Mucosa of descending colon (tissue), 3 donors: ENCODE measurements at regions not wholly inside any gene's neighbourhood (a gene's known extent, or its start where the extent isn't known, plus 50 kb on each side); places are given as distances from the start of the nearest gene placed in this dataset.

ENCODE experiments used
- ATAC-seq: fragments of 200-7000 bp; cut with Tn5 transposase; one replicate; pipeline ENCODE4 v1.9.1; 2020; ENCODE audit warnings: mild to moderate bottlenecking, moderate library complexity
- DNase-seq, 3 donors: peaks; one replicate each; pipeline ENCODE4 v3.0.0-alpha.2; 2020
- H3K36me3 ChIP-seq: fragments of 200-600 bp; one replicate; pipeline ENCODE4 v1.8.0; 2021; ENCODE audit warnings: low read depth, mild to moderate bottlenecking
- H3K4me1 ChIP-seq: fragments of 200-600 bp; one replicate; pipeline ENCODE4 v1.8.0; 2021; ENCODE audit warnings: low read depth, mild to moderate bottlenecking
- H3K4me3 ChIP-seq: fragments of 200-600 bp; one replicate; pipeline ENCODE4 v1.8.0; 2021; ENCODE audit warnings: mild to moderate bottlenecking
- H3K9me3 ChIP-seq: fragments of 200-600 bp; one replicate; pipeline ENCODE4 v1.8.0; 2021; ENCODE audit warnings: mild to moderate bottlenecking
- intact Hi-C, 2 donors: fragments of 100-400 bp; cut with DNase I in 1 of 2; cut with micrococcal nuclease in 1 of 2; formaldehyde crosslinking; loops; one replicate each; pipeline versions ENCODE4 v1.11.0 to v1.11.1; 2022; cut with DNase I, micrococcal nuclease
- TF ChIP-seq, protein P1 (sequence below): fragments of 200-600 bp; IDR thresholded peaks from one replicate; pipeline ENCODE4 v1.8.0; 2022; ENCODE audit warnings: antibody characterized with exemption, mild to moderate bottlenecking
- donor health status: DM: no; HTN: no; CAD: no; lungs with moderate emphysema.
- donor health status: DM: no; HTN: no; CAD: no.
- donor health status: DM: no; HTN: yes; CAD: no.

DNA sequence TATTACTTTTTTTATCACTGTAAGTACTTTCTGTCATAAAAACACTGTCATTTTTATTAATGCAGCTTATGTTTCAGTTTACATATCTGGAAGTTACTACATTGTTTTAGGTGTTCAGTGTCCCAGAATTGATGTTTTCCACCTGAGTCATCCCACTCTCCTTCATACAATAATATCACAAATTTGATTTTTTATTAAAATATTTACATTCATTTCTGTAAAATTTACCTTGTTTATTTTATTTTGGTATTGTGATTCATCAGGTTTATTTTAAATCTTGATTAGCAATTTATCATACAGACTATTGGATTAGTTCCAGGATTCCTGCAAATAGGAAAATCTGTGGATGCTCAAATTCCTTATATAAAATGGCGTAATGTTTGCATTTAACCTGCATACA is 1662.9 kb downstream of the SUCLG1 start:
- ATAC-seq (no peak), DNase-seq (no peak)
- intact Hi-C loops, result no loop called here
- H3K9me3 ChIP-seq, result no peaks in the 10 kb centered on the region
- H3K36me3 ChIP-seq, result no peaks in the 10 kb centered on the region
- TF ChIP-seq, protein P1, sequence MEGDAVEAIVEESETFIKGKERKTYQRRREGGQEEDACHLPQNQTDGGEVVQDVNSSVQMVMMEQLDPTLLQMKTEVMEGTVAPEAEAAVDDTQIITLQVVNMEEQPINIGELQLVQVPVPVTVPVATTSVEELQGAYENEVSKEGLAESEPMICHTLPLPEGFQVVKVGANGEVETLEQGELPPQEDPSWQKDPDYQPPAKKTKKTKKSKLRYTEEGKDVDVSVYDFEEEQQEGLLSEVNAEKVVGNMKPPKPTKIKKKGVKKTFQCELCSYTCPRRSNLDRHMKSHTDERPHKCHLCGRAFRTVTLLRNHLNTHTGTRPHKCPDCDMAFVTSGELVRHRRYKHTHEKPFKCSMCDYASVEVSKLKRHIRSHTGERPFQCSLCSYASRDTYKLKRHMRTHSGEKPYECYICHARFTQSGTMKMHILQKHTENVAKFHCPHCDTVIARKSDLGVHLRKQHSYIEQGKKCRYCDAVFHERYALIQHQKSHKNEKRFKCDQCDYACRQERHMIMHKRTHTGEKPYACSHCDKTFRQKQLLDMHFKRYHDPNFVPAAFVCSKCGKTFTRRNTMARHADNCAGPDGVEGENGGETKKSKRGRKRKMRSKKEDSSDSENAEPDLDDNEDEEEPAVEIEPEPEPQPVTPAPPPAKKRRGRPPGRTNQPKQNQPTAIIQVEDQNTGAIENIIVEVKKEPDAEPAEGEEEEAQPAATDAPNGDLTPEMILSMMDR, result no peak
- no peaks in the 10 kb centered on the region for H3K4me1 ChIP-seq
- no peak overlapping the region for H3K4me3 ChIP-seq

DNA sequence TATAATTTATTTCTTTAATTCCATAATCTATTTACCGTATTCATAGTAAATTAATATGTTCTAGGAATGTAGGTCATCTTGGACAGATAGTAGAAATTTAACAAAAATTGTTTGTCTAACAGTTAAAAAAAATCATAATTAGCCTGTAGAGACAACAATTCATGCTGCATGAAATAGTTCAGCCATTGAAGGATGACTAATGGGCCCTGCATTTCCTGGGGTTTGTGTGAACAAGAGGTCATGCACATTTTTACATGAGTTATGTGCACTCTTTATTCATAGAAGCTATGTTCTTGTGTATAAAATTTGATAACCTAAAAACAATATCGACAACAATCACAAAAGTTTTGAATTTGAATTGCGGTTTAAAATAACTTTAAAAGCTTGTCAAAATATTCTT is 1663.6 kb downstream of the SUCLG1 start:
- Histone ChIP-seq H3K9me3 (no peaks in the 10 kb centered on the region), H3K4me3 (no peak overlapping the region), H3K36me3 (no peaks in the 10 kb centered on the region), H3K4me1 (no peaks in the 10 kb centered on the region)
- no peak for DNase-seq
- no peak for ATAC-seq
- intact Hi-C loops, result no loop called here
- TF ChIP-seq, protein P1, result no peak

DNA sequence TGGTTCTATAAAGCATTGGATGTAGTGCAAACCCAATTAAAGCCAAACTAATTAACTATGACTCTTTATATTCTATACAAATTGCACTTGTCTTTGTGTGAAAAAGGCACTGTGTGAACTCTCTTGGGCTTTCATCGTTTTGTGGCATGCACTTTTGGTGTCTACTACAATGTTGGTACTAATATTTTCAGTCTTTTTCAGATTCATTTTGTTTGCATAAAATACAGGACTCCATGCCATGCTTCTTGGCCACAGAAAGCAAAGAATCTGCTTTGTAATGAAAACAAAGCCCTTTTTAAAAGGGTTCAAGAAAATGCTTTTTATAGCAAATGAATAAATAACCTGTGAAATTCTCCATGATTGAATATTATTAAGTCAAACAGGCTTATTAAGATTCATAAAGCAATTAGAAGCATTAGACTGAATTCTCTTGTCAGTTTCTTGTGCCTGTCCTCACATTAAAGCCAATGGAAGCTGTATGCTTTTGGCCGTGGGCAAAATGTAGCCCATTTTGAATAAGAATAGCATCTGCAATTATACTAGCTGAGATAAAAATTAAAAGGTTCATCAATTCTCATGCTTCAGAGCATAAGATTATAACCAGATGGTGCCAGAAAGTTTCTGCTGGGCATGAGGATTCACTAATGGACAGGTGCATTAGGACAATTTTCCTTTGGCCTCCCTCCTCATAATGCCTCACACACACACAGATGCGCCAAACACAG is 1665.2 kb downstream of the SUCLG1 start:
- Histone ChIP-seq H3K9me3 (no peaks in the 10 kb centered on the region), H3K4me1 (no peaks in the 10 kb centered on the region), H3K4me3 (no peak overlapping the region), H3K36me3 (no peaks in the 10 kb centered on the region)
- no peak for ATAC-seq
- no peak for DNase-seq
- intact Hi-C loops, result no loop called here
- TF ChIP-seq, protein P1, result no peak

DNA sequence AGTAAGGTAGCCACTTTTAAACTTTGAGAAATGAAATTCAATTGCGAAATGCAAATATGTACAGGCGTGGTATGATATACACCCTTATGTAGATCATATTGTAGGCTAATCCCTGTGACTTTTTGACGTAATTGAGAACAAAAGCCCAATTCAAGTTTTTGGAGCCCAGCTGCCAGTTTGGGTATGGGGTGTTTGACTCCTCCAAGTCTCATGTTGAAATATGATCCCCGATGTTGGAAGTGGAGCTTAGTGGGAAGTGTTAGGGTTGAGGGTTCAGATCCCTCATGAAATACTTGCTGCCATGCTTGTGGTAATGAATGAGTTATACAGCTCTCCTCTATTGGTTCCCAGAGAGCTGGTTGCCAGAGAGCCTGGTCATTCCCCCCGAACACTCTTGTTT is 1666.8 kb downstream of the SUCLG1 start:
- no peak for DNase-seq
- ATAC-seq, result no peak
- H3K9me3 ChIP-seq, result no peaks in the 10 kb centered on the region
- no peak overlapping the region for H3K4me3 ChIP-seq
- TF ChIP-seq, protein P1, result no peak
- H3K4me1 ChIP-seq, result no peaks in the 10 kb centered on the region
- intact Hi-C loops, result no loop called here
- H3K36me3 ChIP-seq, result no peaks in the 10 kb centered on the region

DNA sequence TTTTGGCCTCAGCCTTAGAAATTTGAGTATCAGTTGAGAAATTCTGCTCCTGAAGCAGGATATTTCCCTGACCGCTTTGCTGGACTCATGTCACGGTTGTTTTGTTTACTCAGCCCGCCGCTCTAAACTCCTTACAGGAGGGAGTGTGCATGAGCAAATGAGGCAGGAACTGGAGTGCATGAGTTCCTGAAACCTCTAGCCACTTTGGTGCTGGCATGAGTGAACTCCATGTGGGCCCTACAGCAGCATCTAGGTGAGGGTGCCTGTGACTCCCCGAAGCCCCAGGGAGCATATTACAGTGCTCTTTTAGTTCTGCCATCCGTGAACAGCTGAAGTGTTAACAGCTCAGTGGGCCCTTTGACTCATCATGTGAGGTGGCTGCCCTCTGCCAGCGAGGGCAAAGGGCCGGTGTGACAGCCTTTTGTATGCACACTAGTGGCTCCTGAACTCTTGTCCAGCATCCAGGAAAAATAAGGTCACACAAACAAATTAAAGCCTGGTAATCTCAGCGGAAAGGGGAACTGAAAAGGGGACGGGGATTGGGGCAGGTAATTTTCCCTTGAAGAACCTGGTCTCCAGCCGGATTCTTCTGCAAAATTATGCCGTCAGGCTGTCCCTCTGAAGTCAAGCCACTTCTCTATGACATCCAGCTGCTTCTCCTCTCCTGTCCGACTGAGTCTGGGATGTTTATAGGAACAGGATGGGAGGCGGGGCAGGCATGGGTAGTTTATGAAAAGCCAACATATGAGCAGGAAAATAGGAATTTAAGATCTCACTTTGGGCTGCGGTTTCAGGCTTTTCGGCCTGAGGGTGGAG is 1668.7 kb downstream of the SUCLG1 start:
- TF ChIP-seq, protein P1, result no peak
- Histone ChIP-seq H3K4me1 (no peaks in the 10 kb centered on the region), H3K9me3 (no peaks in the 10 kb centered on the region), H3K36me3 (no peaks in the 10 kb centered on the region), H3K4me3 (no peak overlapping the region)
- ATAC-seq (no peak), DNase-seq (peak in 2 of 3 donors; percentile 11 to 12)
- intact Hi-C loops, result no loop called here
